HG02870 (cell line): ENCODE measurements at regions not wholly inside any gene's neighbourhood (a gene's known extent, or its start where the extent isn't known, plus 50 kb on each side); places are given as distances from the start of the nearest gene placed in this dataset.
"Not testable (repeated sequence)": the region's sequence is repeated elsewhere in the genome, so short reads cannot be mapped to it uniquely, and the experiment has no call there.

Experiments
- ATAC-seq: cut with Tn5 transposase; IDR thresholded peaks from one replicate; pipeline ENCODE4 v1.9.1; 2021; ENCODE audit warnings: mild to moderate bottlenecking, moderate library complexity; ENCODE audit not compliant: unreplicated experiment

DNA sequence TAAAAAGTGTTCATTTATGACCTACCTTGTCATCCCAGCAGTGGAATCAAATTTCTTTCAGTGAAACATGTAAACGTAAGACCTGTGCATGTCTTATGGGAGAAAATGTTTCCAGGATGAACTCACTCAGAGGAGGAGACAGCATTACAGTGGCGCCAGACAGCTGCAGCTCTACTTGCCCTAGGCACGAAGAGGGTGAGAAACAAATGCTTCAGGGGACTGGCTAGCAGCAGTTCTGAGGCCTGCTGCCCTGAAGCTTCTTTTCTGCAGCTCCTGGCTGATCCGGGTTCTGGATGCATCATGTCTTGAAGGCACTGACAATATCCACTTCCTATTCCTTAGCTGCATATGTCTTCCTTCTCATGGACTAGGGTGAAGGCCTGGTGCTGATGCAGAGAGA is 120.2 kb downstream of the QRSL1 start:
- no peak for ATAC-seq

DNA sequence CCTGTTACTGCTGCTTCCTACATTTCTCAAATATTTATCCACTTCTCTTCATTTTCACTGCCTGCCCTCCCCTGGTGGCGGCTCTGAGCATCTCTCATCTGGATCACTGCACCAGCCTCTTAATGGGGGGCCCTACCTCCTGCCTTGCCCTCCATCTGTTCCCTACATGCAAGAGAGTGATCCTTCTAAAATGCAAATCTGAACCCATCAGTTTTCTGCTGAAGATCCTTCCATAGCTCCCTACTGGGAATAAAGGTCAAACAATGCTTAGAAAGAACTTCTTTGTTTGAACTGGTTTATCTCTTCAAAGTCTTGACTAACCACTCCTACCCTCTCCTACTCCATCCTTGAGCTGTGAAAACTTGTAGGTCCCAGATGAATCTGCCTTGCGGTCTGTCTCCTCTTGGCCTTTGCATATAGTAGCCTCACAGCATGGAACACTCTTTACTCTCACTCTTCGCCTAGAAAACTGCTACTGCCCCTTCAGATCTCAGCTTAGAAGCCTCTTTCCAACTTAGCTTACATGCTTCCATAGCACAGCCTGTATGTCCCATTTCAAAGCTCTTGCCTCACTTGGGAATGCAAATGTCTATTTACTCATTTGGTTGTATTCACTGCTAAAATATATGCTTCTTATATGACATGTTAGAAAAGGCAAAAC is 119.3 kb downstream of the QRSL1 start:
- ATAC-seq, result no peak

DNA sequence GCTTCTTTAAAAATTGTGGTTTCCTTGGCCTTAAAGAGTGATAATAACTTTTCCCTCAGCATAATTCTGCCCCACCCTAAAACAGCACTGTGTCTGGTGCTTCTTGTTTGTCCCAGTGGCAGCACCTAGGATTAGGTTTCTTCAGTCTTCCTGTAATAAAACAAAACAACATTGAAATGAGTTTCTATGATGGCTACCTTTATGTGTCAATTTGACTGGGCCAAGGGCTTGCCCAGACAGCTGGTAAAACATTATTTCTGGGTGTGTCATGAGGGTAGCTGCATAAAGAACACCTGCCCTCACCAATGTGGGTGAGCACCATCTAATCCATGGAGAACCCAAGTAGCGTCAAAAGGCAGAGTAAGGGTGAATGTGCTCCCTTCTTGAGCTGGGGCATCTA is 117.8 kb downstream of the QRSL1 start:
- ATAC-seq, result no peak

DNA sequence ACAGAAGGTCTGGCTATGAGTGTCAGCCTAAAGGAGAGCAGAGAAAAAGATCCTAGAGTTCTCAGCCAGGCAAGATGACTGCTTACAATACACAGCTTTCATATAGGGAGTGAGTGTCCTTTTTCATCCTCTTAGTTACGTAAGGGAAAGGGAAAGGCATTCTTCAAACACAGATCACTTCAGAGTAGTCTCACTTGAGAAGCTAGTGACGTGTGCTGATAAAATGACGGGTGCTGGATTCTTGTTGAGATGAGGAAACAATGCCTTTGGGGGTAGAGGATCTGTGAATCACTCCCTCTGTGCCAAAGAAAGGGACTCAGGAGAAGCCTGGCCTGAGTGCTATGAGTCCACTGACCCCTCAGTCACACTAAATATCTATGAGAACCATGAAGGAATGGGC is 117.3 kb downstream of the QRSL1 start:
- no peak for ATAC-seq

DNA sequence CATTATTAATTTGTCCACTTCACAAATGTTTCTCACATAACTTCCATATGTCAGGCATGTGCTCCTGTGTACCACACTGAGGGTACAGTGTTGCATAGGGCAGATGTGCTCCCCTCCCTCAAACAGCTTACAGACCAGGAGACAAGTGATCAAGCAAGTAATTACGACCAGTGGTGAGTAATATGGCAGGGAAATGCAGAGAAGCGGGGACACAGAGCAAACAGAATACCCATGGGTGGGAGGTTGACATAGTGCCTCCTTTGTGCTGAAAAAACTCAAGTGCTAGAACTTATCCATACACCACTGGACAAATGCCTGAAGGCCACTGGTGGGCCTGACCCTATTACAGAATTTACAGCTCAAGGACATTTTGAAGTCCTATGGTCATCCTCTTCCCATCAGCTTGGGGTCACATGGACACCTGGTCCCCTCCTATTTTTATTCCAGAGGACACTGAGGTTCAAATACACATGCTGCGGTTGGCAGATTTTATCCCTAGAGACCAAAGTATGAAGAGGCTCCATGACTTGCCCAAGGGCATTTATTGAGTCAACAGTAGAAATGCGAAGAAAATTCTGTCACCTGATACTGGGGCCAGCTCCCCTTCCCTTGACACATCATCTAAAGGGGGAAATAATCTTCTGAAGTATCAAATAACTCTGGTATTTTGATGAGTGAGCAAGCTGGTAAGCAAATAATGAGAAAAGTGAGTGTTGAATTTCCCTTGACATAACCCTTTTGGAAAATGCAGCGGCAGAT is 116.6 kb downstream of the QRSL1 start:
- ATAC-seq, result no peak

DNA sequence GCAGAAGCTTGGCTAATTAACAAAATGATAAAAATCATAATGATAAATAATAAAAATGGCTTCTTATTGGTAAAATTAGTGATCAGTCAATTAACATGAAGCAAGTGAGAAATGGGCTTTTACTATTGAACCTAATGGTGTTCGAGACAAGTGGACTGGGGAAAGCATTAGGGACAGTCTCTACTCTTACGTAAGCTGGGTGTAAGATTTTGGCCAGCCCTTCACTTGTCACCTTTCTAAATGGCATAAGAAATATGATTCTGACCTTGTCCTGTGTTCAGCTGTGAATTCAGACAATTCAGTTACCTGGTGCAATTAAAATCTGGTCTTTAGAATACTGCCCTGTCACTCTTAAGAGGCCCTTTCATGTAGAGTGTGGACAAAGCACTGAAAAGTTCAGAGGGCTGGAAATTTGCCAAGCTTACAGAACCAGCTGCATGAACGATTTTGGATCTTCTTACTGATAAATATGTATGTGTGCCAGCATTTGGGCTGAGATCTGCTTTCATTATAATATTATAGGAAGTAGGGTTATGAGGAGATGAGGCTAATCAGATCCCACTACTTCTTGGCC is 115.9 kb downstream of the QRSL1 start:
- ATAC-seq, result no peak

DNA sequence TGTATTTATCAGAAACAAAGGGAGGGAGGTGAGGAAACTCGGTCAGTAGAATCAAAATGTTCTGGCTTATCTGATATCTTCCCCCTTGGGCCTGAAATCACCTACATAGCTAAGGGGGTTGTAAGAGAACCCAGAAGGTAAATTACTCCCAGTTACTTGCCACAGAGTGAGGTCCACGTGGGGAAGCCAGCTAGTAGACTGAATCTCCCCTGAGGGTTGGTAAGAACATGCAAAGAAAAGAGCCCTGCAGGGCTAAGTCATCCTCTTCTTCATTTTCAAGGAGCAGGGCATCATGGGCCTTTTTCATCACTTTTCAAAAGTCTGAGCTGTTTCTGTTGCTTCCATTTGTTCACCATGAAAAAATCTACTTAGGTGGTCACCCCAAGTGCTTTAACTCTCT is 115.4 kb downstream of the QRSL1 start:
- ATAC-seq, result no peak

DNA sequence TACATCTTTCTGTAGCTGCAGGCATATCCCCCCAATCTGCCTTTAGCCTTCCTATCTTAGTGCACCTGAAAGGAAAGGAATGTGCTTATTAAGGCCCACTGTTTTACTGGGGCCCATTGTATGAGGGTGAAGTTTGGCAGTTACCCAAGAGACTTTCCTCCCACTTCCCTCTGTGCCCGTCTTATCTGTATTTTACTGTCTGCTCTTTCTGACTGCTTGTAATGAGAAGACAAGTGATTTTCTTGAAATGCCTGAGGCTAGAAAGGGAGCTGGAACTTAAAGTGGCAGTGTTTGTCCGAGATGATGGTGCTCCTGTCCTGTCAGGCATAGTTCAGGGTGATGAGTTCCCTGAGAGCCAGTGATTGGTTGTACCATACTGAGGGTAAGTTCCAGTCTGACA is 114.7 kb downstream of the QRSL1 start:
- not testable (repeated sequence) for ATAC-seq

DNA sequence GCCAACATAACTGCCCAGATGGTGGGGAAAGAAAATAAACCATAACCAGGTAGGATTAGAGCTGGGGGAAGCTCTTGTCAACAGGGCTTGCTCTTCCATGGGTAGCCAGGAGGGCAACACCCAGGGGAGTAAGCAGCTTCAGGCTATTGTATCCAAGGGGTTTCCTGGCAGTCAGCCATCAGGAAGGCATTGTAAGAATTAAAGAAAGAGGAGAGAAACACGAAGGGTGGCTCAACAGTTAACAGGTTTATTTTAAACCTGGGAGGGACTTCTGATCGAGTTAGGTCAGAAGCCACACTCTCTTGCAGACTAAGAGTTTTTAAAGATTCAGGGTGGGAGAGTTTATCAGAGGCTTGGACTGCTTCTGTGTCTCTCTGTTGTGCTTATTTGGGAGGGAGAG is 114.2 kb downstream of the QRSL1 start:
- no peak for ATAC-seq

DNA sequence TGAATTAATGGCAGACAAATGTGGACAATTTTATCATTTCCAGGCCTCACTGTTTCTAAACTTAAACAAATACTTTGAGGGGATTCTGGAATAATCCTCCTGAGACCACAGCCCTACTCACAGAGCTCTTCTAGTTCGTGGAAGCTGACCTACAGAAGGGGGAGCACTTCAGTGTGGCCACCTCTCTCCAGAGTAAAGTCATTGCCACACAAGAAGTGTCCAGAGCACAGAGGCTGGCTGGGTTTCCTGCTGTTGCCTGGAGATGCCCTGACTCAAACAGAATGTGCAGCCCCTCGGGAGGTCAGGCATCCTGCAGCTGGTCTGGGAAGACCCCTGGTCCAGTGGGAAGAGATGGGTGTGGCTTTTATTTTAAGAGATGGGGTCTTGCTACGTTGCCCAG is 110.9 kb downstream of the QRSL1 start:
- ATAC-seq, result no peak

DNA sequence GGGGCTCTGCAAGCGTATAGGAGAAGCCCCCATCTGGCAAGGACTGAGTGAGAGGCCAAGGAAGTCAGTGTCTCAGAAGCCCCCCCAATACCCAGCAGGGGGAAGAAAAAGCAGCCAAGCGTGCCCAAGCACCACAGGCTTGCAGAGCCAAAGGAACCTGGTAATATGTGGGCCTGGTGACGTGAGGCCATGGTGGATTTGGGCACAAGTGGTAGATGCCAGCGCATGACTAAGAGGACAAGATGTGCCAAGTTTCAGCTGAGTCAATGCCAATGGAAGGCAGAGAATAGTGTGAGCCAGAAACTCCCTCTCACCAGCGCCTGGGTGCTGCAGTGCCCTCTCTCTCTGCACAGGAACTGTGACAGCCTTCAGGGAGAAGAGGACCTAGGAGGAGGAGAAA is 110.0 kb downstream of the QRSL1 start:
- no peak for ATAC-seq

DNA sequence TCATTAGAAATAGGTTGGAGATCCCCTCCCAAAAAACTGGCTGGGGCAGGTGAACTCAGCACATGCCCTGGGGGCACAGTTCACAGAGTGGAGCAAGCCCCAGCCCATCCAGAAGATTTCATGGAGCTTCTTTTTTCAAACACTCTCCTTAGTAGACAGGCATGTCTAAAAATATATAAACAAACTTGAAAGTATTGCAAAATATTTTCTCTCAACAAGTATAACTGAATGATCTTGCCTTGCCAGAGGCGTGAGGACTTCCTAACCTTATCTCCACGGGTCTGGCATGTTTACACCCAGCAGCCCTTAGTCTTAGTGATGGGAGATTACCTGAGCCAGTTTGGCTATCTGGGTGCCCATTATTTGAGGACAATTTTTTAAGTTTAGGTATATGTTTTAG is 107.1 kb downstream of the QRSL1 start:
- ATAC-seq, result no peak

DNA sequence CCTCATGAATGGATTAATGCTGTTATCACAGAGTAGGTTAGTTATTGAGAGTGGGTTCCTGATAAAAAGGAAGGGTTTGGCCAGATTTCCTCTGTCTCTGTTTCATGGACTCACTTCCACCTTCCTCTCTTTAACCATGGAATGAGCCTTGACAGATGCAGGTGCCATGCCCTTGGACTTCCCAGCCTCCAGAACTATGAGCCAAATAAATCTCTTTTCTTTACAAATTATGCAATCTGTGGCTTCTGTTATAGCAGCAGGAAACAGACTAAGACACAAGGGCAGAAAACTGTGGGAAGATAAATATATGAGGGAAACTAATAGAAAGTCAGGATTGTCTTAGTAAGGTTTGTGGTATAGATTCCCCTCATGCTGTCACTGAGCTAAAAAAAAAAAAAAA is 106.5 kb downstream of the QRSL1 start:
- ATAC-seq, result no peak

DNA sequence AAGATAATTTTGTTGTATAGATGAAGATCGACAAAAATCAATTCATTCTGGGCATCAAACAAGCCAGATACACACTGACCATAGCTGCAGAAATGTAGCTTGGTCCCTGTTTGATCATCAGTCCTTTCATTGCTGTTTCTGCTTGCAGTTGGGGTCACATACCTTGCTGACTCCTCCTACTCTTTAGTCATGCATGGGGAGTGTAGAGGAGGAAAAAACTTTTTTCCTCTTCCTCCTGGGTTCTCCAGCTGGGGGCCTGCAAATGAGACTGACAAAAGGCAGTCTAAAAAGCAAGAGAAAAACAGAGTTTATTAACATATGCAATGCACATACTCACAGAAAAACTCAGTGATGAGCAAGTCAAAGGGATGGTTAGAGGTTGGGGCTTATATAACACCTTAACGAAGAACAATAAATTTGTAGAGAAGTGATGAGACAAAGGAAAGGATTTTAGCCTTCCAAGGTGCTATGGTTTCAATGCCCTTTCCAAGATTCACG is 105.8 kb downstream of the QRSL1 start:
- no peak for ATAC-seq

DNA sequence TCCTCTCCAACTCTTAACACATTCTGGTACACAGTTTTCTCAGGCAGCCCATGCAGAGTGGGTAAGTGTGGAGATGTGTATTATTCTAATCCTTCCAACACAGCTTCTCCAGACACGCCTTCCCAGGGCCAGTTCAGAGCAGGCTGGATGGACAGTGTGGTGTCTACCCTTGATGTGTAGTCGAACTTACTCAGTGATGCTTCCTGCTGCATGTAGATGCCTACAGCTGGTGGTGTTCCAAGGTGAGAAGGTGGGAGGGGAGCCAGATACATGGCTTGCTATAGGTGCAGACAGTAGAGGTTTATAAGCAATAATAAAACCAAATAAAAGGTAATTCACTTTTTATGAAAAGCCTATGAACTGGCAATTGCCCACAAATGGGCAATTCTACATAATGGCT is 104.0 kb downstream of the QRSL1 start:
- ATAC-seq, result no peak

DNA sequence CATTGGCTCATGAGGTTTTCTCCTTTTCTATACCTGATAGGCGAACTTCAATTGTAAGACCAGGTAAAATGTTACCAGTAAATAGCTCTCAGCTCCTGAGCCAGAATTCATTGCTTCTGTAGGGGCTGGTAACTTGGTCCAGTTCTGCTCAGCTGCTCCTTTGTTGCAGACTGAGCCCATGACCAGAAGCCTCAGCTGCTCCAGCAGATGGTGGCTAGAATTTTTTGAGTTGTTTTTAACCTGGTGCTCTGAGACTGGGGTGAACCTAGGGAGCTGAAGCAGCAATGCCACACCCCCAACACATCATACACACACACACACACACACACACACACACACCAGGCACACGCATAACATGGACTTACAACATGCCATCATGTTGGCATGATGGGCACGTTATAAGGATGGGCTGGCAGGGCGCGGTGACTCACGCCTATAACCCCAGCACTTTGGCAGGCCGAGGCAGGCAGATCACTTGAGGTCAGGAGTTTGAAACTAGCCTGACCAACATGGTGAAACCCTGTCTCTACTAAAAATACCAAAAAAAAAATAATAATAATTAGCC is 103.1 kb downstream of the QRSL1 start:
- no peak for ATAC-seq

DNA sequence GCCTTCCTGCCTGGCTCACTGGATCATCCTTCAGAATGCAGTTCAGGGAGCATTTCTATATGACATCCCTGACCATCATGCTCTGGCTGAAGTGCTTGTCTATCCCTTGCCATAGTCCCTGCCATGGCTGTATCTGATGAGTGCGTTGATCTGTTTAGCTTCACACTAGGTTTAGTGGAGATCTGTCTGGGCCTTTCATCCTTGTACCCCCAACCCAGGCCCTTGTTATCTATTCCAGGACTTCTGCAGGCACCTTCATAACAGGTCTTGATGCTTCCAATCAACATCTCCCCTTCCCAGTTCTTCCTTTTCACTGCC is 102.4 kb downstream of the QRSL1 start:
- ATAC-seq, result no peak

DNA sequence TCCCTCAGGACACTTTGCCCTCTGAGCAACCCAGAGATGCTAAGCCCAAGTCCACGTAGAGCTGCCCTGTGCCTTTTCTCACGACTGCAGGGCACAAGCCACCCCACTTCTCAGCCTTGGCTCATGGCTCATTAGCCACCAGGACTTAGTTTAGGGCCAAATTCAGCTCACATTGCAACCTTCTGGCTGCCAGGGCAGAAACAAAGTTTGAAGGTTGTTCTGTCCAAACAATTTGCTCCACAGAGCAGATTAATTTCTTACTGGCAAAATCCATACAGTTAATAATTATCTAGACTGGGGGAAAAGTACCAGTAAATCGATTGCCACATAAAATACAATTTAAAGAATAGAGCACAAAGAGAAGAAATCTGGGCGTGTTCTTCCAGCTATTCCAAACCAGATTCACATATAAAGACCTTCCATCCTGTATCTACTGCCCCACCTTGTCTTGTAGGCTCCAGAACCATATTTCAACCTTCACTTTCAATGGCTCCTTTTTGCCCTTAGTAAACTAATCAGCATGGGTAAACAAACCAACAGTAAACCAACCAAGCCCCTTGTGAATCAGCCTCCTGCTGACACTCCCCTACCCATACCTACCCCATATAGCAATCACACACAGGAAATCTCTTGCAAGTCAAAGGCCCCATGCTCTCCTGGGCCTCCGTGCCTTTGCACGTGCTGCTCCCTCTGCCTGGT is 101.9 kb downstream of the QRSL1 start:
- no peak for ATAC-seq

DNA sequence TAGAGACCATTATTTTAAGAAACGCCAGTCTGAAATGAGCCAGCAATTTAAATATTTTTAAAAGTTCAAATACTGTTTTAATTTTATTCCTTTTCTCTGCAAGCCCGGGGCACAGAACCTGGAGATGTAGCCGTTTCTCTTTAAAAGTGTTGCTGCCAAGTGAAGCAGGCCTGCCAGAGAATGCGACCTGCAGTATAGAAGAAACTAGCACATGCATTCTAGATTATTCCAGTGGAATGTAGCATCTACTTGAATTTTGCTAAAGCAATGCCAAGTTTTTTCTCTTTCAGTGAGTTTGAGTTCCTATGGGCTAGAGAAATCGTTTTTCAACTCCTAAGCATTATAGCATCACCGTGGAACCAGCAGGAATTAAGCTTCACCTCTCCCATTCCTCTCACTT is 101.3 kb downstream of the QRSL1 start:
- no peak for ATAC-seq

DNA sequence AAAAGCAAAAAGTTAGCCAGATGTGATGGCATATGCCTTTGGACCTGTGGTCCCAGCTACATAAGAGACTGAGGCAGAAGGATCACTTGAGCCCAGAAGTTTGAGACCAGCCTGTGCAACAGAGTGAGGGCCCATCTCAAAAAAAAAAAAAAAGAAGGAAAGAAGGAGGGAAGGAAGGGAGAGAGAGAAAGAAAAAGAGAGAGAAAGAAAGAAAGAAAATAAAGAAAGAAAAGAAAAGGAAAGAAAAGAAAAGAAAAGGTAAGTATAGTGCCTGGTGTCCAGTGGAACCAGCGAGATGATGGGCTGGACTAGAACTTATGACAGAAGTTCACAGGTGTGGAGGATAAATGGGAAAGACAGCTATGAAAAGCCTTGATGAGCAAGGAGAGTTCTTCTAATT is 100.9 kb downstream of the QRSL1 start:
- ATAC-seq, result no peak

DNA sequence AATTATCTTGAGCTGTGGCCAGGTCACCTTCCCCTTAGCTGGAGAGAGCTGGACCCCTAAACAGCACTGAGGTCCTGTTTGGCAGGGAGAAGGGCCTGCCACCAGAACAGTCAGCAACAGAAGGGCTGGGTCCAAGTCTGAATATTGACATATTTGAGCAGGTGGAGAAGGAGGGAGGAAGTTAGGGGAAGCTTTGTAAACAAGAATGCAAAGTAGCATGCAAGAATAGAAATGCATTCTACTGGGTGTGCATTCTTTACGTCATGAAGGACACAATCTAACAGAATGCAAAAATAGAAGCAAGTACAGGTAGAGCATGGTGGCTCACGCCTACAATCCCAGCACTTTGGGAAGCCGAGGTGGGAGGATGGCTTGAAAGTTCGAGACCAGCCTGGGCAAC is 100.5 kb downstream of the QRSL1 start:
- ATAC-seq, result no peak
